ENCODE measurements at regions not wholly inside any gene's neighbourhood (a gene's known extent, or its start where the extent isn't known, plus 50 kb on each side); places are given as distances from the start of the nearest gene placed in this dataset.

- no peak overlapping the region for H3K4me3 ChIP-seq
- H3K36me3 ChIP-seq = no peaks in the 10 kb centered on the region
- peaks cover 0 to 29% (median 4%) of the 10 kb centered on the region in 3 donors for H3K4me1 ChIP-seq
- H3K27ac ChIP-seq = no peak overlapping the region
- TF ChIP-seq POLR2A (IDR thresholded peaks at IDR 0.05) (no peak), CTCF (IDR thresholded peaks at IDR 0.05) (no peak)
- 82 to 86% methylated on average over 6 to 8 of the region's 9 CpGs for WGBS, 2 donors
- H3K9me3 ChIP-seq = no peaks in the 10 kb centered on the region
- intact Hi-C loops (cut with DNase I) = no loop called here
- no peaks in the 10 kb centered on the region for H3K27me3 ChIP-seq
- DNase-seq = no peak
Observed at GRCh38 chr2:15835991-15836688, 104.2 kb upstream of the MYCN start.

GRCh38 chr2:15836689-15837610 is 103.4 kb upstream of the MYCN start:
- Histone ChIP-seq H3K9me3 (no peaks in the 10 kb centered on the region), H3K4me1 (peaks cover 0 to 31% (median 4%) of the 10 kb centered on the region in 3 donors), H3K27me3 (no peaks in the 10 kb centered on the region), H3K4me3 (no peak overlapping the region), H3K36me3 (no peaks in the 10 kb centered on the region), H3K27ac (no peak overlapping the region)
- WGBS, 2 donors = 77 to 84% methylated on average over 12 to 13 of the region's 13 CpGs
- no peak for DNase-seq
- intact Hi-C loops (cut with DNase I) = no loop called here
- TF ChIP-seq POLR2A (IDR thresholded peaks at IDR 0.05) (no peak), CTCF (IDR thresholded peaks at IDR 0.05) (no peak)

DNA sequence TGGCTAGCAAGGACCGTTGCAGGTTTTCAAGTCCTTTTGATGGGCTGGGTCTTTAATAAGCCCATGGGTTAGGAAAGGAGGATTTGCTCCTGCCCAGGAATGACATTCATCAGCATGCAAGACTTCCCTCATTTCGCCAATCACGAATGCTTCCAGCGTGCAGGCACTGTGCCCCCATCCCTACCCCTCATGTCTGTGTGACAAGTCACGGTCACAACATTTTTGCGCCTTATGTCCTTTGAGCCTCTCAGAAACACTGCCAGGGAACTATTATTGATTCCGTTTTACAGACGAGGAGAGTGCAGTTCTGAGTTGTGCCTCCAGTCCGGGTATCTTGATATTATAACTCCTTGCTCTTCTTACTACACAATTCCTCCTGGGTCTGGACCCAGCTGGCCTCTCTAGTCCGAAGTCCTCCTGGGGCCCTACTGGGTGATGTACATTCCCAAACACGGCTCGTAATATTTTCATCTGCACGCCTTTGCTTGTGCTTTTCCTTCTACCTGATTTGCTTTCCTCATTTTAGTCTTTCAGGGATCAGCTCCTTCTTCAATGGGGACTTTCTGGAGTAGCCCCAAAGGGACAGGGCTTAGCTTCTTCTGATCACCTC is 101.8 kb upstream of the MYCN start:
- H3K4me1 ChIP-seq = peaks cover 0 to 25% (median 4%) of the 10 kb centered on the region in 3 donors
- WGBS, 2 donors = 91% methylated on average over 13 of the region's 13 CpGs
- no peaks in the 10 kb centered on the region for H3K27me3 ChIP-seq
- intact Hi-C loops (cut with DNase I) = no loop called here
- no peak for TF ChIP-seq CTCF (IDR thresholded peaks at IDR 0.05)
- no peak for TF ChIP-seq POLR2A (IDR thresholded peaks at IDR 0.05)
- no peak overlapping the region for H3K27ac ChIP-seq
- H3K36me3 ChIP-seq = no peaks in the 10 kb centered on the region
- no peak overlapping the region for H3K4me3 ChIP-seq
- H3K9me3 ChIP-seq = no peaks in the 10 kb centered on the region
- no peak for DNase-seq

DNA sequence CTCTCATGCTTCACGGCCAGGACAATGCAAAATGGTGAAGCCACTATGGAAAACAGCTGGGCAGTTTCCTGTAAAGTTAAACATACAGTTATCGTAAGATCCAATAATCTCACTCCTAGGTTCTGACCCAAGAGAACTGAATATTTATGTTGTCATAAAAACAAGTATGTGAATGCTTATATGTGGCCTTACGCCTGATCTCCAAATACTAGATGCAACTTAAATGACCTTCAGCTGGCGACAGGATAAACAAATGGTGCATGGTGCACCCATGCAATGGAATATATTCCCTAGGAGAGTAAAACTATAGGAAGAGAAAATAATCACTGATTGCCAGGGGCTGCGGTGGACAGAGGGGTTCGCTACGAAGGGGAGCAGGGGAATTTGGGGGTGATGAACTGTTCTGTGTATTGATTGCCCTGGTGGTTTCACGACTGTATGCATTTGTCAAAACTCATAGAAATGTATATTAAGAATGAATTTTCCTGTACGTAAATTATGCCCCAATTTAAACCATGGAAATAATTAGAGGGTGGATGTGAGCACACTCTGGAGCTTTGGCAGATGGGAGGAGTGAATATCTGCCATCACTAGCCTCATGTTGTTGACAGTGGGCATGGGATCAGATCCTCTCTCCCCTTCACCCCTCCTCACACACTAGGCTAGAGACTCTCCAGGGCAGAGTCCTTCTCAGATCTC is 100.8 kb upstream of the MYCN start:
- Histone ChIP-seq H3K36me3 (no peaks in the 10 kb centered on the region), H3K4me3 (no peak overlapping the region), H3K27ac (peak overlapping the region in 2 of 4 donors; percentile 24 to 56), H3K4me1 (peaks cover 0 to 30% (median 4%) of the 10 kb centered on the region in 3 donors), H3K9me3 (no peaks in the 10 kb centered on the region), H3K27me3 (no peaks in the 10 kb centered on the region)
- 68 to 85% methylated on average over 9 of the region's 9 CpGs for WGBS, 2 donors
- TF ChIP-seq POLR2A (IDR thresholded peaks at IDR 0.05) (no peak), CTCF (IDR thresholded peaks at IDR 0.05) (no peak)
- DNase-seq = no peak
- intact Hi-C loops (cut with DNase I) = no loop called here
